ENCODE measurements at regions not wholly inside any gene's neighbourhood (a gene's known extent, or its start where the extent isn't known, plus 50 kb on each side); places are given as distances from the start of the nearest gene placed in this dataset.
A peak's percentile ranks its signal among the peaks of the same experiment; 100 is the strongest.
"Not testable (repeated sequence)": the region's sequence is repeated elsewhere in the genome, so short reads cannot be mapped to it uniquely, and the experiment has no call there.

DNA sequence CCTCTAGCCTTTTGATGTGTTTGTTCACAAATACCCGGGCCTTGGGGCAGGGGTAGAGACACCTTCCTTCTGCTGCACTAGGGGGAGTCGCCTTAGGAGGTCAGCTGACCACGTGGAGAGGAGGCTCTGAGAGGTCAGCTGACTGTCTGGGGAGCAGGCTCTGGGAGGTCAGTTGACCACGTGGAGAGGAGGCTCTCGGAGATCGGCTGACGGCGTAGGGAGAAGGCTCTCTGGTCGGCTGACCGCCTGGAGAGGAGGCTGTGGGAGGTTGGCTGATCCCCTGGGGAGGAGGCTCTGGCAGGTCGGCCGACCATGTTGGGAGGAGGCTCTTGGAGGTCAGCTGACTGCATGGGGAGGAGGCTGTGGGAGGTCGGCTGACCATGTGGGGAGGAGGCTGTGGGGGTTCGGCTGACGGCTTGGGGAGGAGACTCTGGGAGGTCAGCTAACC, 59.6 kb upstream of the LYZL1 start:
- CTCF ChIA-PET: no interaction called here
- TF ChIP-seq ZNF184 (tag by site-specific recombination; IDR thresholded peaks at IDR 0.05): no peak
- TF ChIP-seq GLIS1 (tag by site-specific recombination; IDR thresholded peaks at IDR 0.05): peak; percentile 77
- TF ChIP-seq ZNF549 (tag by site-specific recombination; IDR thresholded peaks at IDR 0.05): no peak
- no peak for TF ChIP-seq ZNF266 (tag by site-specific recombination; IDR thresholded peaks at IDR 0.05; ENCODE audit: low read depth)
- Histone ChIP-seq H3K9me3 (ENCODE audit: control insufficient read depth, insufficient read depth, low read depth, low read length) (no peaks in the 10 kb centered on the region), H3K27ac (ENCODE audit: extremely low read depth, low read depth, low read length) (no peak overlapping the region), H3K4me1 (ENCODE audit: control insufficient read depth, insufficient read depth, low read length) (no peaks in the 10 kb centered on the region), H3K36me3 (ENCODE audit: control insufficient read depth in 2 of 2, insufficient read depth in 1 of 2, low read length in 2 of 2) (no peaks in the 10 kb centered on the region), H3K4me3 (ENCODE audit: low read depth, low read length) (no peak overlapping the region)
- POLR2A ChIA-PET: no interaction called here

DNA sequence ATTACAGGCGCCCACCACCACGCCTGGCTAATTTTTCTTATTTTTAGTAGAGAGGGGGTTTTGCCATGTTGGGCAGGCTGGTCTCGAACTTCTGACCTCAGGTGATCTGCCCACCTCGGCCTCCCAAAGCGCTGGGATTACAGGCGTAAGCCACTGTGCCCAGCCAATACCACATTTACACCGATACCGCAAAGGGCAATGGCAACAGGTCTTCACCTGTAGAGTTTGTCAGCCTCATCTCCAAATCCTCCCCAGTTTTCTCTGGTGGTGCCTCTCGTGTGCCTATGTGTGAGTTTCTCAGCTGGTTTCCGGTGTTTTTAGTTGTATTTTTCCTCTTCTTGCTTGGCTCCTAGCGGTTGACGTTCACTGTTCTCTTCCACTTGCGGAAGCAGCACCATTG, 52.0 kb upstream of the LYZL1 start:
- CTCF ChIA-PET; H3K36me3 ChIP-seq (ENCODE audit: control insufficient read depth in 2 of 2, insufficient read depth in 1 of 2, low read length in 2 of 2); H3K4me1 ChIP-seq (ENCODE audit: control insufficient read depth, insufficient read depth, low read length); H3K9me3 ChIP-seq (ENCODE audit: control insufficient read depth, insufficient read depth, low read depth, low read length); H3K27ac ChIP-seq (ENCODE audit: extremely low read depth, low read depth, low read length); H3K4me3 ChIP-seq (ENCODE audit: low read depth, low read length): not testable (repeated sequence)
- POLR2A ChIA-PET: interaction anchor here (0.6 kb wide), 1 partner anchor 570 kb away, joined by 3 read pairs; no protein-coding TSS in a partner anchor
- TF ChIP-seq SCRT1 (tag by site-specific recombination; IDR thresholded peaks at IDR 0.05; ENCODE audit: borderline replicate concordance) (peak; percentile 92), SCRT2 (tag by site-specific recombination; IDR thresholded peaks at IDR 0.05) (peak; percentile 90)

DNA sequence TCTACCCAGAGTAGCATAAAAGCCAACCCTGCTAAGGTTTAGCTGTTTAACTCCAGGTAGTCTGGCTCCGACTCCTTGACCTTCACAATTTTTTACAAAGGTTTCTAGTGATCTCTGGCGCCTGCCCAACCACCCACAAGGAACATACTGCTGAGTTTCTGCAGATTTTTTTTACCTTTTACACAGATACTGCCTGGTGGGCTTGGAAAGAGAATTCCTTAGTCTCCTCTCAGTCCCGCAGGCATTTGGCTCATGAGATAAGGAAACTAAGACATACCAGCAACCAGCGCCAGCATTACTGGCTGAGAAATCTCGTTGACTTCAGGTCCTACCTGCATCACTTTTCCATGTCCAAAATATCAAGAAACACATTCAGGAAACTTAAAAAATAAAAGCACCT, 51.1 kb upstream of the LYZL1 start:
- POLR2A ChIA-PET: no interaction called here
- H3K27ac ChIP-seq (ENCODE audit: extremely low read depth, low read depth, low read length): no peak overlapping the region
- no peaks in the 10 kb centered on the region for H3K36me3 ChIP-seq (ENCODE audit: control insufficient read depth in 2 of 2, insufficient read depth in 1 of 2, low read length in 2 of 2)
- H3K4me1 ChIP-seq (ENCODE audit: control insufficient read depth, insufficient read depth, low read length): no peaks in the 10 kb centered on the region
- H3K4me3 ChIP-seq (ENCODE audit: low read depth, low read length): no peak overlapping the region
- CTCF ChIA-PET: interaction anchor here (0.8 kb wide), 1 partner anchor 15 kb away, joined by 4 read pairs; no protein-coding TSS in a partner anchor
- TF ChIP-seq ZBTB1 (tag by site-specific recombination; IDR thresholded peaks at IDR 0.05) (no peak), ZNF571 (tag by site-specific recombination; IDR thresholded peaks at IDR 0.05) (no peak), ZNF133 (tag by site-specific recombination; IDR thresholded peaks at IDR 0.05) (no peak), ZNF558 (tag by site-specific recombination; IDR thresholded peaks at IDR 0.05) (no peak), ZNF10 (tag by site-specific recombination; IDR thresholded peaks at IDR 0.05) (no peak), SETDB1 (IDR thresholded peaks at IDR 0.05; ENCODE audit: insufficient read length, low read length) (no peak), ZNF626 (tag by site-specific recombination; IDR thresholded peaks at IDR 0.05) (no peak), TCF7L2 (IDR thresholded peaks at IDR 0.05; ENCODE audit: borderline replicate concordance, low read depth, low read length) (no peak), ZNF707 (tag by site-specific recombination; IDR thresholded peaks at IDR 0.05) (no peak), YY1 (tag by site-specific recombination; IDR thresholded peaks at IDR 0.05) (no peak), ZNF623 (tag by site-specific recombination; IDR thresholded peaks at IDR 0.05) (no peak)
- no peaks in the 10 kb centered on the region for H3K9me3 ChIP-seq (ENCODE audit: control insufficient read depth, insufficient read depth, low read depth, low read length)

DNA sequence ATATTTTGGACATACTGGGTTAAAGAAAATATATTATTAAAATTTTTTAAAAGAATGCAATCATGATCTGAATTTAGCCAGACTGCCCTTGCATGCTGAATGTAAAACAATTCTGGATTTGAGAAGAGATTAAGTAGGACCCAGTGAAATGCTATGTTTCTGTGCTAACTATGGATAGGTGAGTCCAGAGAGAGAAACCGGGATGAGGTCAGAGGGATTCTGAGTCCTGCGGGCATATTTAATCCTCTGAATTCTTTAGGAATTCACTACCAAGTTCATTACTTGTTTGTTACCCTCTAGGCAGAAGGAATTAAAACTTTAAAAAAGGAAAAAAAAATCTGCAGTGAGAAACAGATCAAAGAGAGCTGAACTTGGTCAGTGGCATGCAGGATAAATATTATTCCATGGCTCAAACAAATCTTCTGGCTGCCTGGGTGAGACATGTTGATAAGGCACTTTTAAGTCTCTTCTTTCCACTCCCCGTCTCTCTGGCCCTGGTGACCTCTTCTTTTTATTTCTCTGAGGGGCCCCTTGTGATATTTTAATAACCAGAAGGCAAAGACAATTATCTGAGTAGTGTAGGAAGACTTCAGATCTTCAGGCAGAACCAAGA, 50.2 kb upstream of the LYZL1 start:
- no peaks in the 10 kb centered on the region for H3K4me1 ChIP-seq (ENCODE audit: control insufficient read depth, insufficient read depth, low read length)
- H3K36me3 ChIP-seq (ENCODE audit: control insufficient read depth in 2 of 2, insufficient read depth in 1 of 2, low read length in 2 of 2): no peaks in the 10 kb centered on the region
- ChIA-PET CTCF (interaction anchor here (0.6 to 3.4 kb wide), 8 partner anchors 10 to 606 kb away, joined by 3 to 49 read pairs (median 7); no protein-coding TSS in a partner anchor), POLR2A (no interaction called here)
- TF ChIP-seq SP3 (tag by site-specific recombination; IDR thresholded peaks at IDR 0.05) (no peak), ZNF561 (tag by site-specific recombination; IDR thresholded peaks at IDR 0.05; ENCODE audit: borderline replicate concordance) (no peak), ZNF600 (tag by site-specific recombination; IDR thresholded peaks at IDR 0.05) (no peak), ZNF664 (tag by site-specific recombination; IDR thresholded peaks at IDR 0.05) (no peak), HOXD13 (CRISPR knock-in tag; IDR thresholded peaks at IDR 0.05; ENCODE audit: borderline replicate concordance) (no peak), GLIS1 (tag by site-specific recombination; IDR thresholded peaks at IDR 0.05) (no peak), ZNF174 (tag by site-specific recombination; IDR thresholded peaks at IDR 0.05) (no peak)
- TF ChIP-seq, protein P1, sequence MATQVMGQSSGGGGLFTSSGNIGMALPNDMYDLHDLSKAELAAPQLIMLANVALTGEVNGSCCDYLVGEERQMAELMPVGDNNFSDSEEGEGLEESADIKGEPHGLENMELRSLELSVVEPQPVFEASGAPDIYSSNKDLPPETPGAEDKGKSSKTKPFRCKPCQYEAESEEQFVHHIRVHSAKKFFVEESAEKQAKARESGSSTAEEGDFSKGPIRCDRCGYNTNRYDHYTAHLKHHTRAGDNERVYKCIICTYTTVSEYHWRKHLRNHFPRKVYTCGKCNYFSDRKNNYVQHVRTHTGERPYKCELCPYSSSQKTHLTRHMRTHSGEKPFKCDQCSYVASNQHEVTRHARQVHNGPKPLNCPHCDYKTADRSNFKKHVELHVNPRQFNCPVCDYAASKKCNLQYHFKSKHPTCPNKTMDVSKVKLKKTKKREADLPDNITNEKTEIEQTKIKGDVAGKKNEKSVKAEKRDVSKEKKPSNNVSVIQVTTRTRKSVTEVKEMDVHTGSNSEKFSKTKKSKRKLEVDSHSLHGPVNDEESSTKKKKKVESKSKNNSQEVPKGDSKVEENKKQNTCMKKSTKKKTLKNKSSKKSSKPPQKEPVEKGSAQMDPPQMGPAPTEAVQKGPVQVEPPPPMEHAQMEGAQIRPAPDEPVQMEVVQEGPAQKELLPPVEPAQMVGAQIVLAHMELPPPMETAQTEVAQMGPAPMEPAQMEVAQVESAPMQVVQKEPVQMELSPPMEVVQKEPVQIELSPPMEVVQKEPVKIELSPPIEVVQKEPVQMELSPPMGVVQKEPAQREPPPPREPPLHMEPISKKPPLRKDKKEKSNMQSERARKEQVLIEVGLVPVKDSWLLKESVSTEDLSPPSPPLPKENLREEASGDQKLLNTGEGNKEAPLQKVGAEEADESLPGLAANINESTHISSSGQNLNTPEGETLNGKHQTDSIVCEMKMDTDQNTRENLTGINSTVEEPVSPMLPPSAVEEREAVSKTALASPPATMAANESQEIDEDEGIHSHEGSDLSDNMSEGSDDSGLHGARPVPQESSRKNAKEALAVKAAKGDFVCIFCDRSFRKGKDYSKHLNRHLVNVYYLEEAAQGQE (tag by site-specific recombination; IDR thresholded peaks at IDR 0.05): no peak
- H3K27ac ChIP-seq (ENCODE audit: extremely low read depth, low read depth, low read length): no peak overlapping the region
- H3K4me3 ChIP-seq (ENCODE audit: low read depth, low read length): no peak overlapping the region
- no peaks in the 10 kb centered on the region for H3K9me3 ChIP-seq (ENCODE audit: control insufficient read depth, insufficient read depth, low read depth, low read length)
